ENCODE measurements at regions not wholly inside any gene's neighbourhood (a gene's known extent, or its start where the extent isn't known, plus 50 kb on each side); places are given as distances from the start of the nearest gene placed in this dataset.

- DNase-seq, result no peak
These were observed 260.4 kb upstream of the LYZL1 start for GRCh38 chr10:29028486-29028885.

GRCh38 chr10:29030900-29031299 is 258.0 kb upstream of the LYZL1 start:
- no peak for DNase-seq

- no peak for DNase-seq
These were observed 256.7 kb upstream of the LYZL1 start for GRCh38 chr10:29032169-29032568.

GRCh38 chr10:29033311-29033940 is 255.4 kb upstream of the LYZL1 start:
- no peak for DNase-seq

DNA sequence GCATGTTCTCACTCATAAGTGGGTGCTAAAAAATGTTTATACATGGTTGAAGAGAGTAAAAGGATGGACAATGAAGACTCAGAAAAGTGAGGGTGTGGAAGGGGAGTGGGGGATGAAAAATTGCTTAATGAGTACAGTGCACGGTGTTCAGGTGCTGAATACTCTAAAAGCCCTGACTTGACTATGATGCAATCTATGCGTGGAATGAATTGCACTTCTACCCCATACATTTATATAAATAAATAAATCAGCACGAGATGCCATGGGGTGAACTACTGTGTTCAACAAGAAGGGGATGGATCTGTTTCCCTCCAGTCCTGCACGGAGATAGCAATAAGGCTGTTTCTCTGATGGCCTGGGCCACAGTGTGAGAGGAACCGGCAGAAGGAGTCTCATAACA is 254.3 kb upstream of the LYZL1 start:
- no peak for DNase-seq

DNA sequence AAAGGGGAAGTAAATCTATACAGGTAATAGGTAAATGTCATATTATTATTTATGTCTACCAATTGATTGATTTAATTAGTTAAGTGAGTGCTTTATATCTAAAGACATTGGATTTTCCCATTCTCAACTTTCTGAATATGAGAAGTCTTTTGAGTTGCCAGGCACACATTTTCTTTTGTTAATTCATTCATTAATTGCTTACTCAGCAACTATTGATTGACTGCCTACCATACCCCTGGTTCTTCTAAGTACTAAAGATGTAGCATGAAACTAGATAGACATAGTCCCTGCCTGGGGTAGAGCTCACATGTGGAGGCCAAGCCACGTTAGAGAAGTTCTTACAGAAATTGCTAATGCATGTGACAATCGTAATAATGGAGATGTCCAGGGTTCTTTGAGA is 253.1 kb upstream of the LYZL1 start:
- DNase-seq, result no peak

DNA sequence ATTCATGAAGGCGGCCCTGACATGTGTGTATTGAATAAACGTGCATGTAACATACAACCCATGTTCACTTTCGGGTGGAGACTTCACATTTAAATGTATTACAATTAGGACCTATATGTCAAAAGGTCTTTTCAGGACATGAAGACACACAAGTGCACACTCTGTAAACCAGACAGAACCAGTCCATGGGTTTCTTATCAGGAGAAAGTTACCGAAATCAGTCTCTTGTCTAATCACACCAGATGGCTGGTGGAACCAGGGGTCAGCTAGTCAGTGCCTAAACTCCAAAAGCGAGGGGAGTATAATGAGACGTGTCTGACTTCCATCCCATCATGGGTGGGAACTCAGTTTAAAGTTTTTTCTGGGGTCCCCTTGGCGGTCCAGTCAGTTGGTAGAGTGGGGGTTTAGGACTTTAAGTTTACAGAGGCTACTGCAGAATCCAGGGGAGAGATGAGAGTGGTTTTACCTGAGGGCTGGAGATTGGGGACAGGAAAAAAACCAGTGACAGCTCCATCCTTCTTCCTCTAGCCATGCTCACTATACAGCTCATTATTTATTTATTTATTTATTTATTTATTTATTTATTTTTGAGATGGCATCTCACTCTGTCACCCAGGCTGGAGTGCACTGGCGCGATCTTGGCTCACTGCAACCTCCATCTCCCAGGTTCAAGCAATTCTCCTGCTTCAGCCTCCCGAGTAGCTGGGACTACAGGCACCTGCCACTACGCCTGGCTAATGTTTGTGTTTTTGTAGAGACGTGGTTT is 251.3 kb upstream of the LYZL1 start:
- DNase-seq, result no peak

DNA sequence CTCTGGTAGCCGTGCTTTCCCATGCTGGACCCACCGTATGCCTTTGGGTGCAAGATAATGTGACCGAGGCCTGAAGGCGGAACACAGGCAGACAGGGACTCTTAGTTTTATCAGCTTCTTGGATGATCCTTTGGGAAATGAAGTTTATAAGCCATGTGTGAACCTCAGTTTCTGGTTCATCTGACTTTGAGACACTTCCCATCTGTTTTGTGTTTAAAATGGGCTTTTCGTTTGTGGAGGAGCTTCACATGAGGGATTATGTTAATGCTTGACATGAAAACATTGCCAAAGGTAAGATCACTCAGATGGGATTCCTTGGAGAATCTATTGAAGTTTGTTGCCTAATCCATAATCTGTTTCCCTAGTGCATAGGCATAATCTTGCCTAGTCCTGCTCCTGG is 249.8 kb upstream of the LYZL1 start:
- no peak for DNase-seq

DNA sequence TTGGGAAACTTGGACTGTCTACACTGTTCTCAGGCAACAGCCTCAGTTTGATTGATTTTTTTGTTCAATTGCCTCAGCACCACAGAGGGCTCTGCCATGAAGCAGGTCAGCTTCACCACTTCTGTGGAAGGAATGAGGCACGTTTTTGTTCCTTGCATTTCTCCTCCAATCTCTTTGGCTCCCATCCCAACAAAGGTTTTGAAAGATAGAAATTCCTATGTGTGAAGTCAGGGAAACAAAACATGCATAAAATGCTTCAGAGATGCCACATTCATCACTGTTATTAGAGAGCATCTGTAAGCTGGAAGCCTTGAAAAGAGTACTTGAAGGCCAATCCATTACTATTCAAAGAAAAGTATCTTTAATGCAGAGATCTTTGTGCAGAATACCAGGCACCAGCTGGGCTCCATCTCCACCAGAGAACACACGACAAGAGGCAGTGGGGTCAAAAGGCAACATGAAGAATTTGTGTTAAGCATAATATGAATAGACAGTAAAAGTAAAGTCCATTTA is 249.1 kb upstream of the LYZL1 start:
- no peak for DNase-seq

- no peak for DNase-seq
These were observed 247.3 kb upstream of the LYZL1 start for GRCh38 chr10:29041616-29042015.

- DNase-seq, result no peak
These were observed 240.4 kb upstream of the LYZL1 start for GRCh38 chr10:29048506-29048905.

DNA sequence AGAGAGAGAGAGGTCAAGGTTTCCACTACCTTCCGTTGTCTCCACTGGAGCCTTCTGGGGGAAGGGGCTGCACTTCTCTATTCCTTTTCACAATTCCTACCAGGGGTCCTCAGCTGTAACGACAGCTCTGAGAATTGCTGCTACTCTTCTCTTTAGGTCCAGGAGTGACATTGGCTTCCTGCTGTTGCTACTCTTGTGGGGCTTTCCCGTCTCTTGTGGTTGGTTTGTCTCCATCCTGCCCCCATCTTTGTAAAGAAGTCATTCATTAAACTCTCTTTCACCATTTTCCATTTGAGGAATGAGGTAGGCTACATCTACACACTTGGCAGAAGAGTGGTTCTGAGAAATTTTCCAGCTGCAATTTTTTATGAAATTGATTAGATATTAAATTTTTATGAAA is 238.8 kb upstream of the LYZL1 start:
- DNase-seq, result no peak

DNA sequence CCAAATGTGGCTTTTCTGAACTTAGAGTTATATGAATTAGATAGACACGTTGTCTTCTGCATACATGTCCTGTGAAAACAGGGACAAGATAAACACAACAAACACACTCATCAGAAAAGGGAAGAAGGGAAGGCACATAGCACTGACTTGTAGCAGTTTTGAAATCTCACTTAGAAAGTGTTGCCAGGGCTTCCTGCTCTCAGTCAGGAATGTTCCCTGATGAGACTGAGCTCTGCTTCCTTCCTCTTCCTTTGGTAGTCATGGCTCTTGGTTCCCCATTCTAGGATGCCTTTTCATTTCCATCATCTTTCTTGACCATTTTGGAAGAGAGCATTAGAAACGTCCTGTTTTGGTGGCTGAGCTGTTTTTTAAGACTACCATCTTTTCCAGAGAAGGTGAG is 233.8 kb upstream of the LYZL1 start:
- DNase-seq, result no peak

- DNase-seq, result no peak
These were observed 232.1 kb upstream of the LYZL1 start for GRCh38 chr10:29056729-29057128.

DNA sequence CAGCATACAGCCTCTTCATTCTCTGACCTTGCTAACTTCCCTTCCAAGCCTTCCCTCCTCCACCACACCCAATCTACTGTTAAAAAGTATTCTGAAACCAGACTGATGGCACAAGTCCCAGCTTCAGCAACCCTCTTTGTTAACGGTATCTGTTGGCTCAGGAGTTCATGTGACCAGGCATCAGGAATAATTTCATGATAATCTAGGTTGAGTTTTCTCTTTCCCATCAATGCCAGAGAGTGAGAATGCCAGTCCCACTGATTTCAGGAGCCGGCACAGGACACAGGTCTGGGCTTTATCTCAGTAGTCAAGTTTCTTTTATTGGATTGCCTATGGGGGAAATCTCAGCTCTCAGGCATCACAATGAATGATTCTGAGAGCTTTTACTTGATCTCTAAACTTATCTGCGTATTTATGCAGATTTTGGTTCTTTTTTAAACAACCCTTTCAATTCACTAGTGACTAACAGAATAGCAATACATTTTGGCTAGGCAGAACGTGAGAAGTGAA is 231.0 kb upstream of the LYZL1 start:
- no peak for DNase-seq

GRCh38 chr10:29063806-29064644 is 224.8 kb upstream of the LYZL1 start:
- DNase-seq, result no peak

DNA sequence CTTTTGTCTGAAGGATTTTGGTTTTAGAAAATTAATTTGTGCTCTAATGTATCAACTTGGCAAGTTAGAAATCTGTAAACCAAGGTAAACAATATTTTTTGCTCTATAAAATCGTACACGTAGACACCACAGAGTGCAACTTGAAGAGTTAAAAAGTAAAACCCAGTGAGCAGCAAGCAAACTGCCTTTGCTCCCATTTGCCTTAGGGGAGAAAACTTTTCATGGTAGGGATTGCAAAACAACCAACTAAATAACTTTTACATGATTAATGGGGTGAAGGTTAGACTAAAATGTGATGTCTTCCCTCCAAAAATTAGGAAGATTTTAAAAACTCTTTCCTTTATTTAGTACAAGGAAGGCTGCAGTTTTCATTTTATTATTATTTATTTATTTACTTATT is 224.2 kb upstream of the LYZL1 start:
- DNase-seq, result no peak

GRCh38 chr10:29067161-29067560 is 221.7 kb upstream of the LYZL1 start:
- no peak for DNase-seq

DNA sequence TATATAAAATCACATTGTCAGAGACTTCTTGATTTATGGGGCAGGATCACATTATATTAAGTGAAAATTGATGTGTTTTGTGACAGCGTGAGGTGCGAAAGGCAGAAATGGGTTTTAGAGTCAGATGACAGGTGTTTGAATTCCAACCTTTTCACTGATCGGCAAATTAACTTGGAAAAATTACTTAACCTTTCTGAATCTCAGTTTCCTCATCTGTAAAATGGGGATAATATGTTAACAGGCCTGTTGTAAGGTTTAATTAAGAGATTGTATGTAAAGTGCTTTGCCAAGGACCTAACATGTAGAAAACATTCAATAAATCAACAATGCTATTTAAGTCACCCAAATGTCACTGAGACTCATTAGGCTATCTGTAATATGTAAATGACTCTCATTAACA is 221.2 kb upstream of the LYZL1 start:
- no peak for DNase-seq

- DNase-seq, result no peak
These were observed 220.6 kb upstream of the LYZL1 start for GRCh38 chr10:29068302-29068701.

- DNase-seq, result no peak
These were observed 219.9 kb upstream of the LYZL1 start for GRCh38 chr10:29068966-29069365.

DNA sequence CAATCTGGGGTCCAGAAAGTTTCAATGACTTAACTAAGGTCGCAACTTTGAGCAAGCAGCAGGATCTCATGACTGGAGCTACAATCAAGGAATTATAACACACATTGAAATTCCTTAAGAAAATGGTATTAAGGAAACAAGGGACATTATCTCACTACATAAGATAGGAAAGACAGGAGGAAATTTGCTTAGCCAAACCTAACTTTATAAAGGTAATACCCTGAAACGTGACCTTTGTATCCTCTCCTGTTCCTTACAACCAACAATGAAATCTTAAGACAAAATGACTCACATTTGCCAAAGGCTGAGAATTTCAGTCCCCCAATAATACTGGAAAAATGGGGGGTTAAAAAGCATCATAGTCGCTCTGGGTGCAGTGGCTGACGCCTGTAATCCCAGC is 218.9 kb upstream of the LYZL1 start:
- DNase-seq, result no peak

DNA sequence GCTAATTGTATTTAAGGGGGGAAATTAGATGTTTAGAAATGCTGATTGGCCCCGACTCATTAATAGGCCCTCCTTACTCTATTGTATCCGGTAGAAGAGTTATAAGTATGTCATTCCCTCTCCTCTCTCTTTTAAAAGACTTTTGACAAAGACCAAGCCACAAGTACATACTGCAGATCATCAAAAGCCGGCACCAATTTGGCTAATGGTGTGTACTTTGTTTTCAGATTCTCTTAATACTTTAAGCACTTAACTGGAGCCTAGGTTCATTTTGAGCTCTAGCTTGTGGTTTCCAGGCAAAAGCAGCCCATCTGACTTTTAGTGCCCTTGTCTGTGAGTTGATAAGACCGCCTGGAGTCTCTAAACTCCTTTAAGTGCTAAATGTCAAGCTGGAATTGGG is 210.0 kb upstream of the LYZL1 start:
- DNase-seq, result no peak

Data from left kidney (tissue), 1 donor.